ENCODE measurements at regions not wholly inside any gene's neighbourhood (a gene's known extent, or its start where the extent isn't known, plus 50 kb on each side); places are given as distances from the start of the nearest gene placed in this dataset.

GRCh38 chr9:80520231-80520630 is 948.5 kb downstream of the TLE4 start:
- no peak for DNase-seq (ENCODE audit: low spot score)
- TF ChIP-seq CTCF (IDR thresholded peaks at IDR 0.05; ENCODE audit: extremely low read depth, missing control alignments): no peak

DNA sequence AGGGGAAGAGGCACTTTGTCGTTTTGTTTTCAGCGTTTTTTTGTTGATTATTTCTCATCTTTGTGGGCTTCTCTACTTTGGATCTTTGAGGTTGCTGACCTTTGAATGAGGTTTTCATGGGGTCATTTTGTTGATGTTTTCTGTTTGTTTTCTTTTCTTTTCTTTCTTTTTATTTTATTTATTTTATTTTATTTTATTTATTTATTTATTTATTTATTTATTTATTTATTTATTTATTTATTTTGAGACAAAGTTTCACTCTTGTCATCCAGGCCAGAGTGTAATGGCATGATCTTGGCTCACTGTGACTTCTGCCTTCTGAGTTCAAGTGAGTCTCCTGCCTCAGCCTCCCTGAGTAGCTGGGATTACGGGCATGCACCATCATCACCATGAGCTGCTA is 946.7 kb downstream of the TLE4 start:
- no peak for DNase-seq (ENCODE audit: low spot score)
- no peak for TF ChIP-seq CTCF (IDR thresholded peaks at IDR 0.05; ENCODE audit: extremely low read depth, missing control alignments)

DNA sequence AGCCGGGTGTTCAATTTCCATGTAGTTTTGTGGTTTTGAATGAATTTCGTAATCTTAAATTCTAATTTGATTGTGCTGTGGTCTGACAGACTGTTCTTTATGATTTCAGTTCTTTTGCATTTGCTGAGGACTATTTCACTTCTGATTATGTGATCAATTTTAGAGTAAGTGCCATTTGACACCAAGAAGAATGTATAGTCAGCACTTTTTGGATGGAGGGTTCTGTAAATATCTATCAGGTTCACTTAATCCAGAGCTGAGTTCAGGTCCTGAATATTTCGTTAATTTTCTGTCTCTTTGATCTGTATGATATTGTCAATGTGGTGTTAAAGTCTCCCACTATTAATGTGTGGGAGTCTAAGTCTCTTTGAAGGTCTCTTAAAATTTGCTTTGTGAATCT is 944.9 kb downstream of the TLE4 start:
- no peak for TF ChIP-seq CTCF (IDR thresholded peaks at IDR 0.05; ENCODE audit: extremely low read depth, missing control alignments)
- no peak for DNase-seq (ENCODE audit: low spot score)

DNA sequence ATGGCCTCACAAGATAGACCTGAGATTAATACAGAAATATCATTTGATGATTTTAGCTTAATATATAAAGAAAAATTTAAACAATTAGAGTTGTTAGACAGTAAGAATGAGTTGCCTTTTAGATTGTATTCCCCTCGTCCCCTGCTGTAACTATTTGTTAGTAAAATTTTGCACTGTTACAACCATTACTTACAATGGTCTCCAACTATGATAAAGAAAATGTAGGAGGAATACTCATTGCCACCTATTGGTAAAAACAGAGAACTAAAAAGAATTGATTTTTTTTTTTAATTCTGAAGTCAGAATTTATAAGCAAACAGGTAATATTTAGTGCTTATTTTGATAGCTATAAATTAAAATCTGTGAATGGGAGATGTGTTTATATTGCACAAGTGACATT is 937.6 kb downstream of the TLE4 start:
- TF ChIP-seq CTCF (IDR thresholded peaks at IDR 0.05; ENCODE audit: extremely low read depth, missing control alignments): no peak
- no peak for DNase-seq (ENCODE audit: low spot score)

GRCh38 chr9:80507611-80508010 is 935.8 kb downstream of the TLE4 start:
- DNase-seq (ENCODE audit: low spot score): no peak
- TF ChIP-seq CTCF (IDR thresholded peaks at IDR 0.05; ENCODE audit: extremely low read depth, missing control alignments): no peak

DNA sequence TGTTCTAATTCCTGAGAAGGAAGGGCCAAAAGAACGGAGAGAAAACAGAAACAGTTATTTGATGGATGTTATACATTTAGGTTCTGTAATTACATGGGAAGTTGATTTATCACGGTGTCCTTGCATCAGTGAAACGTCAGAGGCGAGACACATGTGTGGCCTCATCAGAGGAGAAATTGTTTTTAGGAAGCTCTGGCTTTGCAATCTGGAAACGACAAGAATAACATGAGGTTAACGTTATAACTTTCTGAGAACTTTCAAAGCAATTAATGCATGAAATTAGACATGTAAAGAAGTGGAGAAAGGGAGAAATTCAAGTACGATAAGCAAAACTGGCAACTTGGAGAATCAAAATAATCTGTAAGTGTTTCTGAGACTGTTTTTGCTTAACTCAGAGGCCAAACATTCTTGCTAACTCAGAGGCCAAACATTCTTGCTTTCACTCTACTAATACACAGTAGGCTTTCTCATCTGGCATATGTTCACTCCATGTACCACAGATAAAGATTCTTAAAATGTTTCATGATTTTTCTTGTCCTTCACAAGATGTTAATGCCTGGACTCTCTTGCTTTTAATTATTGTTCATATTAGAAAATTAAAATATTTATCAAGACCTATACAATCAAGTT is 933.0 kb downstream of the TLE4 start:
- TF ChIP-seq CTCF (IDR thresholded peaks at IDR 0.05; ENCODE audit: extremely low read depth, missing control alignments): no peak
- no peak for DNase-seq (ENCODE audit: low spot score)

DNA sequence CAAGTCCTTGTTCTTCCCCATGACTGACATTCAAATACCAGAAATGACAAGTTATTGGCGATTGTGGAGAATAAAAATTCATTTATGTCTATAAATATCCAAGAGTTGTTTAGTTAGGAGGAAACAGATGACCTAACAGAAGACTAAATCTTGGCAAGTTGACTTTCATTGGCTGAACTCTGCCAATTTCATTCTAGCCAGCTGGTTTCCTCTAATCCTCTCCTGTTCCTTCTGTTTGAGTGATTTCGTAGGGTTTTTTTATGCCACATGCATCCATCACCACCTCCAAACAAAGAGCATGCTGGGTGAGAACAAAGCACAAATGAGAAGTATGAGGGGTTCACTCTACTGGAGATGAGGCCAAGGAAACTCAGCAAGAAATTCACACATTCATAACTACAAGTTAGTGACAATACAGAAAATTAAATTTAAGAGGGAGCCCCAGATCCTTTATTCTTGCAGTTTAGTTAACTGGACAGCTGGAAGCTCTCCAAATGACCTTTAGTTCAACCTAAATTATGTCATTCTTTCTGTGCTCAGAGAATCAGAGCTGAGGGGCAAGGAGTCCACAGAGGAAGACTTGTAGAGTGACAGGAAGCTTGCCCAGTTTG is 932.0 kb downstream of the TLE4 start:
- TF ChIP-seq CTCF (IDR thresholded peaks at IDR 0.05; ENCODE audit: extremely low read depth, missing control alignments): no peak
- no peak for DNase-seq (ENCODE audit: low spot score)
